Psoas muscle (tissue), 7 donors: ENCODE measurements at regions not wholly inside any gene's neighbourhood (a gene's known extent, or its start where the extent isn't known, plus 50 kb on each side); places are given as distances from the start of the nearest gene placed in this dataset.

ENCODE experiments used
- ATAC-seq, 4 donors: fragments of 200-7000 bp; cut with Tn5 transposase; one replicate each; pipeline ENCODE4 v1.9.1; 2020; ENCODE audit warnings: moderate library complexity in 3 of 4, mild to moderate bottlenecking in 2 of 4
- DNase-seq, 2 donors: peaks; one replicate each; pipeline ENCODE4 v3.0.0-alpha.2; 2020
- H3K27ac ChIP-seq: fragments of 200-600 bp; one replicate; pipeline ENCODE4 v1.8.0; 2022
- H3K27me3 ChIP-seq, 3 donors: fragments of 200-600 bp in 1 of 3; one replicate each; pipeline versions ENCODE4 v1.6.1 to v1.8.0; 2013 to 2022; ENCODE audit warnings: low read length in 2 of 3, mild to moderate bottlenecking in 2 of 3, moderate library complexity in 1 of 3; ENCODE audit not compliant: insufficient read depth in 3 of 3
- H3K36me3 ChIP-seq, 2 donors: fragments of 200-600 bp in 1 of 2; one replicate each; pipeline versions ENCODE4 v1.6.1 to v1.8.0; 2013 to 2022; ENCODE audit warnings: low read depth in 1 of 2, mild to moderate bottlenecking in 1 of 2, moderate library complexity in 1 of 2; ENCODE audit not compliant: insufficient read depth in 1 of 2
- H3K4me1 ChIP-seq: fragments of 200-600 bp; one replicate; pipeline ENCODE4 v1.8.0; 2022
- H3K4me3 ChIP-seq: fragments of 200-600 bp; one replicate; pipeline ENCODE4 v1.8.0; 2022; ENCODE audit warnings: mild to moderate bottlenecking
- H3K9me3 ChIP-seq: fragments of 200-600 bp; one replicate; pipeline ENCODE4 v1.8.0; 2022
- WGBS, 3 donors: extraction: QIAGEN DNeasy Blood & Tissue Kit; methylation state at CpG; one replicate each; pipeline versions ENCODE4 v1.1.6 to v1.1.7; 2013; 5-methylcytosine and 5-hydroxymethylcytosine counted together
- intact Hi-C, 2 donors: fragments of 100-400 bp; cut with DNase I; formaldehyde crosslinking; loops; one replicate each; pipeline versions ENCODE4 v1.11.0 to v1.14.2; 2022
- TF ChIP-seq, protein P1 (sequence below): fragments of 200-600 bp; IDR thresholded peaks from one replicate; pipeline ENCODE4 v1.8.0; 2022; ENCODE audit warnings: antibody characterized with exemption
- donor health status: healthy with polysubstance abuse.
- donor health status: DM: no; HTN: no; CAD: no; lungs with moderate emphysema.
- donor health status: Bipolar disorder and iron deficiency.
- donor health status: healthy.
- donor health status: DM: yes; HTN: yes; CAD: no.
- donor health status: DM: no; HTN: no; CAD: no.
- donor health status: DM: yes; HTN: yes; CAD: no.

DNA sequence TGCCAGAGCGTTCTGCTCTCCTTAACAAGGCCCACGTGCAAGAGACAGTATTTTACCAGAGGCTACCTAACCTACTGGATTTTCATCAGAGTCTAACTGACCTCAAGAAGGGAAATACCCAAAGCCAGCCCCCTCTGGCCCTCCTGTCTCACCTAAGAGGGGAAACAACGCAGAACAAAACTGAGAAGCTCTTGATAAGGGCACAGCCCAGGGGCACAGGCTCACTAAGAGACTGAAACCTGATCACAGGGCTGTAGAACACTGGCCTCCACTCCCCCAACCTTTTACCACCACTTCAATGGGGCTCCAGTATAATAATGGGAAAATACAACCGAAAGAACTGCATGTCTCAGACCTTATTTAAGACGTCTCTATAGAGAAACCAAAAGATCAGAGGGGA is 449.5 kb upstream of the CAMK1G start:
- H3K4me3 ChIP-seq = no peak overlapping the region
- intact Hi-C loops = no loop called here
- no peaks in the 10 kb centered on the region for H3K9me3 ChIP-seq
- no peaks in the 10 kb centered on the region for H3K4me1 ChIP-seq
- ATAC-seq (no peak), DNase-seq (no peak)
- H3K27ac ChIP-seq = no peak overlapping the region
- H3K36me3 ChIP-seq = no peaks in the 10 kb centered on the region
- TF ChIP-seq, protein P1, sequence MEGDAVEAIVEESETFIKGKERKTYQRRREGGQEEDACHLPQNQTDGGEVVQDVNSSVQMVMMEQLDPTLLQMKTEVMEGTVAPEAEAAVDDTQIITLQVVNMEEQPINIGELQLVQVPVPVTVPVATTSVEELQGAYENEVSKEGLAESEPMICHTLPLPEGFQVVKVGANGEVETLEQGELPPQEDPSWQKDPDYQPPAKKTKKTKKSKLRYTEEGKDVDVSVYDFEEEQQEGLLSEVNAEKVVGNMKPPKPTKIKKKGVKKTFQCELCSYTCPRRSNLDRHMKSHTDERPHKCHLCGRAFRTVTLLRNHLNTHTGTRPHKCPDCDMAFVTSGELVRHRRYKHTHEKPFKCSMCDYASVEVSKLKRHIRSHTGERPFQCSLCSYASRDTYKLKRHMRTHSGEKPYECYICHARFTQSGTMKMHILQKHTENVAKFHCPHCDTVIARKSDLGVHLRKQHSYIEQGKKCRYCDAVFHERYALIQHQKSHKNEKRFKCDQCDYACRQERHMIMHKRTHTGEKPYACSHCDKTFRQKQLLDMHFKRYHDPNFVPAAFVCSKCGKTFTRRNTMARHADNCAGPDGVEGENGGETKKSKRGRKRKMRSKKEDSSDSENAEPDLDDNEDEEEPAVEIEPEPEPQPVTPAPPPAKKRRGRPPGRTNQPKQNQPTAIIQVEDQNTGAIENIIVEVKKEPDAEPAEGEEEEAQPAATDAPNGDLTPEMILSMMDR = no peak
- WGBS, 3 donors = 76 to 80% (median 77%) methylated on average over 5 of the region's 5 CpGs
- no peaks in the 10 kb centered on the region for H3K27me3 ChIP-seq

DNA sequence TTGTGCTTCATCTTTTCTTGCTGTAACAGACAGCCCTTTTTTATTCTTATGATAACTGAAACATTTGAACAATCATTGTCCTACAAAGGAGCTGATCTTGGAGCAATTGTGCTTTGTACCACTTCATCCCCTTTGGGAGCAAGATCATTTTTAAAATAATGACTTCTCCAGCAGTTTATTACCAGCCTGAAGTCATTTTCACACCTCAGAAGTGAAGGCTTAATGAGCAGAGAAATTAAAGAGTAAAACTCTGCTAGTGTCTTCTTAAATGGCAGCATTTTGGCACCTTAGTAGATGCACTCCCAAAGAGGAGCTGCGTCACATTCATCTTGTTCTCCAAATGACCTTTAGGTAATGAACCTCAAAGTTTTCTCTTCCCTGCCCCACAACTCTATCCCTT is 439.6 kb upstream of the CAMK1G start:
- no peak for ATAC-seq
- WGBS, 3 donors = 81 to 96% (median 86%) methylated on average over 1 of the region's 1 CpG
- DNase-seq = no peak
- Histone ChIP-seq H3K27ac (no peak overlapping the region), H3K27me3 (no peaks in the 10 kb centered on the region), H3K36me3 (no peaks in the 10 kb centered on the region), H3K4me1 (no peaks in the 10 kb centered on the region), H3K9me3 (no peaks in the 10 kb centered on the region), H3K4me3 (no peak overlapping the region)
- TF ChIP-seq, protein P1 = no peak
- intact Hi-C loops = no loop called here

- DNase-seq = no peak
- no peak overlapping the region for H3K4me3 ChIP-seq
- TF ChIP-seq, protein P1 = no peak
- no peak overlapping the region for H3K27ac ChIP-seq
- no peaks in the 10 kb centered on the region for H3K4me1 ChIP-seq
- no peaks in the 10 kb centered on the region for H3K36me3 ChIP-seq
- H3K27me3 ChIP-seq = no peaks in the 10 kb centered on the region
- no peaks in the 10 kb centered on the region for H3K9me3 ChIP-seq
- intact Hi-C loops = no loop called here
- ATAC-seq = no peak
- 5 to 11% (median 7%) methylated on average over 3 of the region's 3 CpGs for WGBS, 3 donors
Observed at GRCh38 chr1:209150114-209150513, 433.4 kb upstream of the CAMK1G start.

DNA sequence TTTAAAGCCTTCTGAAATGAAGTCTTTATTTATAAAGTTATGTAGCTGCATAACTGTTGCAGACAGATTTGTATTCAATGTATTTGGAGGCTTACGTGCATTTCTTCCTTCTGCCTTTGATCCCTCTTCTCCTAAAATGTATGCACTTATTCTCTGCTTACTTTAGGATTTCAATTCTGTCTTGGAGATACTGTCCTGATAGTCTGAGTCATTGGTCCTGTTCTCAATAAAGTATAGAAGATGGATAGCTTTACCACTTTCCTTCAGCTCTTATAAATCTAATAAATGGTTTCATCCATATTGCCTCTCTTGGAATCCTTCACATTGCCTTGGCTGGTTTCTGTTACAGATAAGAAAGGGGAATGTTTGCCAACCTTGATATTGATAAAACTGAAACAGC is 430.1 kb upstream of the CAMK1G start:
- intact Hi-C loops = no loop called here
- 90 to 100% (median 93%) methylated on average over 1 of the region's 1 CpG for WGBS, 3 donors
- H3K27me3 ChIP-seq = no peaks in the 10 kb centered on the region

GRCh38 chr1:209154912-209155311 is 428.6 kb upstream of the CAMK1G start:
- H3K4me1 ChIP-seq = no peaks in the 10 kb centered on the region
- WGBS, 3 donors = 24 to 39% (median 28%) methylated on average over 1 of the region's 1 CpG

More for the DNA sequence above, 430.1 kb upstream of the CAMK1G start:
- TF ChIP-seq, protein P1 = no peak
- no peaks in the 10 kb centered on the region for H3K36me3 ChIP-seq
- H3K27ac ChIP-seq = no peak overlapping the region
- DNase-seq (no peak), ATAC-seq (no peak)
- no peak overlapping the region for H3K4me3 ChIP-seq
- H3K9me3 ChIP-seq = no peaks in the 10 kb centered on the region
- no peaks in the 10 kb centered on the region for H3K4me1 ChIP-seq

More at GRCh38 chr1:209154912-209155311, 428.6 kb upstream of the CAMK1G start:
- Histone ChIP-seq H3K4me3 (no peak overlapping the region), H3K27ac (no peak overlapping the region), H3K27me3 (no peaks in the 10 kb centered on the region), H3K36me3 (no peaks in the 10 kb centered on the region), H3K9me3 (no peaks in the 10 kb centered on the region)
- intact Hi-C loops = no loop called here
- no peak for DNase-seq
- ATAC-seq = no peak
- TF ChIP-seq, protein P1 = no peak
